NCI-H1694 (cell line): ENCODE measurements at regions not wholly inside any gene's neighbourhood (a gene's known extent, or its start where the extent isn't known, plus 50 kb on each side); places are given as distances from the start of the nearest gene placed in this dataset.
"Not testable (repeated sequence)": the region's sequence is repeated elsewhere in the genome, so short reads cannot be mapped to it uniquely, and the experiment has no call there.

Experiments used
- DNase-seq: peaks from one replicate; lab custom pipeline; 2025; lab: John Stamatoyannopoulos, UW

- DNase-seq: no peak
These were observed 836.2 kb upstream of the MGAT4C start for GRCh38 chr12:87092421-87092820.

GRCh38 chr12:87086118-87086891 is 830.1 kb upstream of the MGAT4C start:
- DNase-seq: no peak

- DNase-seq: no peak
These were observed 829.1 kb upstream of the MGAT4C start for GRCh38 chr12:87085286-87085685.

GRCh38 chr12:87082756-87083155 is 826.6 kb upstream of the MGAT4C start:
- DNase-seq: no peak

- no peak for DNase-seq
These were observed 818.6 kb upstream of the MGAT4C start for GRCh38 chr12:87074781-87075180.

- DNase-seq: no peak
These were observed 810.1 kb upstream of the MGAT4C start for GRCh38 chr12:87066326-87066725.

GRCh38 chr12:87059231-87059630 is 803.0 kb upstream of the MGAT4C start:
- DNase-seq: peak; percentile 30

GRCh38 chr12:87054226-87054625 is 798.0 kb upstream of the MGAT4C start:
- no peak for DNase-seq

GRCh38 chr12:87051621-87052020 is 795.4 kb upstream of the MGAT4C start:
- DNase-seq: no peak

GRCh38 chr12:87047691-87048090 is 791.5 kb upstream of the MGAT4C start:
- DNase-seq: no peak

- no peak for DNase-seq
These were observed 783.3 kb upstream of the MGAT4C start for GRCh38 chr12:87039536-87039935.

GRCh38 chr12:87038098-87038497 is 781.9 kb upstream of the MGAT4C start:
- no peak for DNase-seq

- no peak for DNase-seq
These were observed 769.8 kb upstream of the MGAT4C start for GRCh38 chr12:87025976-87026375.

- DNase-seq: no peak
These were observed 765.2 kb upstream of the MGAT4C start for GRCh38 chr12:87021400-87021799.

GRCh38 chr12:87020071-87020470 is 763.9 kb upstream of the MGAT4C start:
- DNase-seq: no peak

- no peak for DNase-seq
These were observed 759.2 kb upstream of the MGAT4C start for GRCh38 chr12:87015352-87015751.

- no peak for DNase-seq
These were observed 752.7 kb upstream of the MGAT4C start for GRCh38 chr12:87008785-87009384.

- DNase-seq: no peak
These were observed 744.9 kb upstream of the MGAT4C start for GRCh38 chr12:87001102-87001501.

GRCh38 chr12:86985298-86985697 is 729.1 kb upstream of the MGAT4C start:
- no peak for DNase-seq

- not testable (repeated sequence) for DNase-seq
These were observed 714.4 kb upstream of the MGAT4C start for GRCh38 chr12:86970595-86970994.

GRCh38 chr12:86959766-86960458 is 703.7 kb upstream of the MGAT4C start:
- DNase-seq: no peak

GRCh38 chr12:86950444-86950843 is 694.3 kb upstream of the MGAT4C start:
- peak; percentile 10 for DNase-seq

GRCh38 chr12:86950043-86950442 is 693.9 kb upstream of the MGAT4C start:
- DNase-seq: no peak
